ENCODE measurements at regions not wholly inside any gene's neighbourhood (a gene's known extent, or its start where the extent isn't known, plus 50 kb on each side); places are given as distances from the start of the nearest gene placed in this dataset.

DNA sequence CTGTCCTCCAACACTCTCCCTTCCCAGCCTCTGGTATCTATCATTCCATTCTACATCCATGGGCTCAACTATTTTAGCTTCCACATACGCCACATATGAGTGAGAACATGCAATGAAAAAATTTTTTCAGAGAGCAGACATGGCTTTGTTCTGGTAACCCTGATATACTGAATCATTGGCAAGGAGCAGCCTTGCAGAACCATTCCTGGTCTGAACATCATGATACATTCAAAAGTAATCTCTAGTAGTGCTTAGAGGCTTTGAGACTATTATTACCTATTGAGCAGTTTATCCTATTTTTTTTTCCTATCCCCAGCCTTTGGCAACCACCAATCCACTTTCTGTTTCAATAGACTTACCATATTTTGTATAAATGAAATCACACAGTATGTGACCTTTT is 393.1 kb upstream of the KCNH7 start:
- TF ChIP-seq, protein P1, sequence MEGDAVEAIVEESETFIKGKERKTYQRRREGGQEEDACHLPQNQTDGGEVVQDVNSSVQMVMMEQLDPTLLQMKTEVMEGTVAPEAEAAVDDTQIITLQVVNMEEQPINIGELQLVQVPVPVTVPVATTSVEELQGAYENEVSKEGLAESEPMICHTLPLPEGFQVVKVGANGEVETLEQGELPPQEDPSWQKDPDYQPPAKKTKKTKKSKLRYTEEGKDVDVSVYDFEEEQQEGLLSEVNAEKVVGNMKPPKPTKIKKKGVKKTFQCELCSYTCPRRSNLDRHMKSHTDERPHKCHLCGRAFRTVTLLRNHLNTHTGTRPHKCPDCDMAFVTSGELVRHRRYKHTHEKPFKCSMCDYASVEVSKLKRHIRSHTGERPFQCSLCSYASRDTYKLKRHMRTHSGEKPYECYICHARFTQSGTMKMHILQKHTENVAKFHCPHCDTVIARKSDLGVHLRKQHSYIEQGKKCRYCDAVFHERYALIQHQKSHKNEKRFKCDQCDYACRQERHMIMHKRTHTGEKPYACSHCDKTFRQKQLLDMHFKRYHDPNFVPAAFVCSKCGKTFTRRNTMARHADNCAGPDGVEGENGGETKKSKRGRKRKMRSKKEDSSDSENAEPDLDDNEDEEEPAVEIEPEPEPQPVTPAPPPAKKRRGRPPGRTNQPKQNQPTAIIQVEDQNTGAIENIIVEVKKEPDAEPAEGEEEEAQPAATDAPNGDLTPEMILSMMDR (IDR thresholded peaks at IDR 0.05): no peak
- TF ChIP-seq POLR2A (IDR thresholded peaks at IDR 0.05): no peak

All from esophagus squamous epithelium (tissue), 4 donors.